HAP-1 (cell line): ENCODE measurements at regions not wholly inside any gene's neighbourhood (a gene's known extent, or its start where the extent isn't known, plus 50 kb on each side); places are given as distances from the start of the nearest gene placed in this dataset.
"Not testable (repeated sequence)": the region's sequence is repeated elsewhere in the genome, so short reads cannot be mapped to it uniquely, and the experiment has no call there.

Experiments used
- DNase-seq, 2 experiments: peaks; one replicate each; pipeline ENCODE4 v3.0.0-alpha.2; 2016 to 2020; ENCODE audit warnings: low spot score in 2 of 2
- H3K27me3 ChIP-seq: fragments of 250-450 bp; sonication (Bioruptor Pico); 2 replicates; pipeline ENCODE4 v1.5.1; 2020; ENCODE audit warnings: low read depth, mild to moderate bottlenecking, moderate library complexity
- H3K36me3 ChIP-seq: fragments of 250-450 bp; sonication (Bioruptor Pico); replicated peaks from 2 replicates; pipeline ENCODE4 v1.5.1; 2020; ENCODE audit warnings: mild to moderate bottlenecking
- H3K4me1 ChIP-seq: fragments of 250-450 bp; sonication (Bioruptor Pico); 2 replicates; pipeline ENCODE4 v1.5.1; 2020; ENCODE audit warnings: mild to moderate bottlenecking
- H3K4me3 ChIP-seq: fragments of 250-450 bp; sonication (Bioruptor Pico); 2 replicates; pipeline ENCODE4 v1.5.1; 2020; ENCODE audit warnings: mild to moderate bottlenecking, moderate library complexity
- H3K9me3 ChIP-seq: fragments of 250-450 bp; sonication (Bioruptor Pico); 2 replicates; pipeline ENCODE4 v1.5.1; 2020; ENCODE audit warnings: mild to moderate bottlenecking, moderate library complexity
- in situ Hi-C: fragments of 300-500 bp; cut with MboI; formaldehyde crosslinking; loops from 3 replicates; pipeline ENCODE4 v1.14.3; 2020; ENCODE audit warnings: low sequenced_read_pairs, inconsistent platforms, mixed read lengths

DNA sequence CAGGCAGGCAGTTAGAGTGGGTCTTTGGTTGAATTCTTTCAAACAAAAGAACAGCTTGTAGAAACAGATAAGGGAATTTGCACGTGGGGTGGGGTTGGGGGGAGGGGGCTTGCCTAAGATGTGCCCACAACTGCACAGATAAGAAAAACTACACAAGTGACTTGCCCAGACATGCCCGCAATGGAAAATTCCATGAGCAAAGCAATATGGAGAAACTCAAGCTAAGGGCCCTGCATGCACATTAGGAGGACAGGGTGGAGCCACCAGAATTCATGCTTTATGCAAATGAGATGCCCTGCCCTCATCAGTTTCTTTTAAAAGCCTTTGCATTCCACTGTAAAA is 755.6 kb upstream of the MIR17HG start:
- Histone ChIP-seq H3K4me3 (no peak overlapping the region), H3K36me3 (no peaks in the 10 kb centered on the region), H3K4me1 (no peaks in the 10 kb centered on the region), H3K27me3 (no peaks in the 10 kb centered on the region), H3K9me3 (no peaks in the 10 kb centered on the region)
- DNase-seq, result no peak
- in situ Hi-C loops, result no loop called here

DNA sequence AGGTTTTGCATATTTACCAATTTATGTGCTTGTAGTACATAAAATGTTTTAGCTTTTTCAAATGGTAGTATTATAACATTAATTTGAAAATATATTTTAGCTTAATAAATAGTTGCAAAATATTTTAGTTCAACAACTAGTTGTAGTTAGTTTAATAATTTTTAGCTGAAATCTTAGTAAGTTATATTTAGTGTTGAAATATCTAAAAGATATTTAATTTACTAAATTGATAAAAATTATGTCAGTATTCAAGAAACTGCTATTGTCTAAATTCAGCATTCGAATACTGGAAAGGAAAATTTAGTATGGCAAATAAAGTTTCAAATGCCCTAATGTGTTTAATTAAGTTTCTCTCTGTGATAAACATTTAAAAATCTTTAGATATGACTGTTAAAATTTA is 754.5 kb upstream of the MIR17HG start:
- DNase-seq, result no peak
- Histone ChIP-seq H3K36me3 (no peaks in the 10 kb centered on the region), H3K9me3 (no peaks in the 10 kb centered on the region), H3K4me1 (no peaks in the 10 kb centered on the region), H3K4me3 (no peak overlapping the region), H3K27me3 (no peaks in the 10 kb centered on the region)
- in situ Hi-C loops, result no loop called here

DNA sequence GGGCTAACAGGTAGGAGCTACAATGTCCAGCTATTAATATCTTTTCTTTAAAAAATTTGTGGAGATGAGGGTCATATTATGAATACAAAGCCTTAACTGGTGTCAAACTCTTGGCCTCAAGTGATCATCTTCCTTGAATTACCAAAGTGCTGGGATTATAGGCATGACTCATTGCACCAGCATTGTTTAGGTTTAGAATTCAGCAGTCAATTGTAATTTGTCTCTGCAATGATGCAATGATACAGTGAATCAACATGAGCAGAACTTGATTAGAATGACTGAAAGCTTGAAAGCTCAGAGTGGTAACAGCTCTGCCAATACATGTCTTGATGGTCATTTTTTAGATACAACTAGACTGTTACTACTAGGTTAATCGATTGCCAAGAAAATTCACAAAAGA is 752.8 kb upstream of the MIR17HG start:
- Histone ChIP-seq H3K9me3 (no peaks in the 10 kb centered on the region), H3K27me3 (no peaks in the 10 kb centered on the region), H3K4me3 (no peak overlapping the region), H3K36me3 (no peaks in the 10 kb centered on the region), H3K4me1 (no peaks in the 10 kb centered on the region)
- in situ Hi-C loops, result no loop called here
- no peak for DNase-seq

DNA sequence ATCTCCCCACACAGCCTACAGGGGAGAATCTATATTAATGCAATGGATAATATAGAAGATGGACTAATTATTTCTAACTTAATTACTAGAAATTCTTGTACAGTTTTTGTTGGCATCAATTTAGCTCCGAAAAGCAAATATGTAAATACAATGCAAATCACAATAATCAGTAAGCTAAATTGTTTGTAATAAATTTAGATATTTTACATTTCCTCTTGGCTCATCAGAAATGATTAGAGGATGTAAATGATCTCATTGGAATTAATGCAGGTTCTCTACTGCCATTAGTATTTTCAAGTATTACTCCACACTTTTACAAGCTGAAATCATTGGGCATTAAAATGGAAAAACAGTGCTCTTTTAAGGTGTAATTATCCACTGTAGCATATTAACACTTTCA is 741.8 kb upstream of the MIR17HG start:
- Histone ChIP-seq H3K4me1 (no peaks in the 10 kb centered on the region), H3K9me3 (no peaks in the 10 kb centered on the region), H3K27me3 (no peaks in the 10 kb centered on the region), H3K4me3 (no peak overlapping the region), H3K36me3 (no peaks in the 10 kb centered on the region)
- in situ Hi-C loops, result no loop called here
- no peak for DNase-seq

DNA sequence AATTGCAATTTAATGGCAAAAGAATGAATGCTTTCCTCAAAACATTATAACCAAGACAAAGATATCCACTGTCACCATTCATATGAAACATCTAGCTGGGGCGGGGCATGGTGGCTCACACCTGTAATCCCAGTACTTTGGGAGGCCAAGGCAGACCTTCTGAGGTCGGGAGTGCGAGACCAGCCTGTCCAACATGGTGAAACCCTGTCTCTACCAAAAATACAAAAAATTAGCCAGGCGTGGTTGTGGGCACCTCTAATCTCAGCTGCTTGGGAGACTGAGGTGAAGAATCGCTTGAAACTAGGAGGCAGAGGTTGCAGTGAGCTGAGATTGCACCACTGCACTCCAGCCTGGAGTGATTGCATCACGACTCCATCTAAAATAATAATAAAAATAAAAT is 740.6 kb upstream of the MIR17HG start:
- in situ Hi-C loops, DNase-seq, H3K4me3 ChIP-seq, H3K4me1 ChIP-seq, H3K36me3 ChIP-seq, H3K27me3 ChIP-seq, H3K9me3 ChIP-seq: not testable (repeated sequence)

DNA sequence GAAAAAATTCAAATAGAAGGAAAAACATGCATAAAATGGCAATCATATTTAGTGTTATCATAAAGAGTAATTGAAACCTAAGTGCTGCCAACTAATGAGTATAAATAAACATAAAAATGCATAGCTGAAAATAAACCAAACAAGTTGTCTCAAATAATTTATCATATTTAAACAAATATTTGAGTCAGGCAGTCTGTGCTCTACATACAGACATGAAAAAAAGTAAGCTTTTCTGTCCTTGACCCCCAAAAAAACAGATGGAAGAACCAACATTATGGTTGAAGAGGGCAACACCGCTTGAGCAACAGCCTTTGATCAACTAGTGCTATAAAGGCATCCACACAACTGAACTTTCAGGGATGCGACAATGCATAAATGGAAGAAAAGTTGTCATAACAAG is 735.1 kb upstream of the MIR17HG start:
- H3K27me3 ChIP-seq, result no peaks in the 10 kb centered on the region
- DNase-seq, result no peak
- no peaks in the 10 kb centered on the region for H3K36me3 ChIP-seq
- H3K4me3 ChIP-seq, result no peak overlapping the region
- H3K9me3 ChIP-seq, result no peaks in the 10 kb centered on the region
- no peaks in the 10 kb centered on the region for H3K4me1 ChIP-seq
- in situ Hi-C loops, result no loop called here

DNA sequence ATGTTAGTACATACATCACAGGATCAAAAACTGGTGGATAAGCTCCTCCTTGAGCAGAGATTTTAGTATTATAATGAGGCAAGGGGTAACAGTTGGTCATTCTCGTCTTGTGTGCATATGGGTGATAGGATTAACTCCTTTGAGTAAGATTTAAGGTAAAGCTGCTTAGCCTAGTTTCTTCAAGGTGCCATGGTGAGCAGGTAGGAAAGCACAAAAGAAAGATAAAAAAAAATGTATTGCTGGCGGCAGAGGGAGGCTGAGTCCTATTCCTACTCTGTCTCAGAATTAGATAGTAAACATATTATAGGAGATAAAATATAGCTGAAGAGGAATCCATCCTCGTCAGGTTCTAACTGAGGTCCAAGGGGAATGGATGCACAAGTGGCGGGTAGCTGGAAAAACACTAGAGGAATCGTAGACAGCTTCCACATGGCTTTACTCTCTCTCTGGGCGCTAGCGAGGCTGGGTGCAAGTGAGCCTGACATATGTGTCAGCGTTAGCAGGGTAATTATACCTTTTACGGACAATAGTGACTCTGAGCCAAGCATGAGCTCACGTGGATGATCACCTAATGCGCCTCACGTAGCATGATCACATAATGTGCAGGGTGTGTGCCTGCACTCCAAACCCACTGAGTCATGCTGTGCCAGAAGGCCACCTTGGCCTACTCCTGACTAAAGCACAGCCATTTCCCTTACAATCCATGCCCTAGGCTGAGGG is 734.3 kb upstream of the MIR17HG start:
- no peaks in the 10 kb centered on the region for H3K36me3 ChIP-seq
- H3K4me3 ChIP-seq, result no peak overlapping the region
- H3K4me1 ChIP-seq, result no peaks in the 10 kb centered on the region
- H3K27me3 ChIP-seq, result no peaks in the 10 kb centered on the region
- H3K9me3 ChIP-seq, result no peaks in the 10 kb centered on the region
- in situ Hi-C loops, result no loop called here
- DNase-seq, result no peak

DNA sequence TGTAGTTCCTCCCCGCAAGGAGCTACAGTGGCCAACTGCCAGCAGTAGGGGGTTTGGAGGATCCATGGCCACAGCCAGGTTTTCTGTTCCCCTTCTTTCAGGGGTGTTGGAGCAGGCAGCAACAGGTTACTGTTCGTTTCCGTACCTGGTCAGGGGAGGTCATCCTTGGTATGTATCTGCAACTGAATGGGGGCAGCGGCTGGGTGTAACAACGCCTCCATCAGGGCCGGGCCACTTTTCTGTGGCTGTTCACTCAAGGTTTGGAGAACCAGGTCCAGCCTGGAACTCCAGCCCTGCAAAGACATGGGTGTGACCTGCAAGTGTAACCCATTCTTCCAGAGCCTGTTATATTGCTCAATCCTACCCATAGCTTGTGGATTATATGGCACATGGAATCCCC is 732.3 kb upstream of the MIR17HG start:
- in situ Hi-C loops, result no loop called here
- no peak overlapping the region for H3K4me3 ChIP-seq
- H3K36me3 ChIP-seq, result no peaks in the 10 kb centered on the region
- no peak for DNase-seq
- no peaks in the 10 kb centered on the region for H3K4me1 ChIP-seq
- no peaks in the 10 kb centered on the region for H3K27me3 ChIP-seq
- no peaks in the 10 kb centered on the region for H3K9me3 ChIP-seq

DNA sequence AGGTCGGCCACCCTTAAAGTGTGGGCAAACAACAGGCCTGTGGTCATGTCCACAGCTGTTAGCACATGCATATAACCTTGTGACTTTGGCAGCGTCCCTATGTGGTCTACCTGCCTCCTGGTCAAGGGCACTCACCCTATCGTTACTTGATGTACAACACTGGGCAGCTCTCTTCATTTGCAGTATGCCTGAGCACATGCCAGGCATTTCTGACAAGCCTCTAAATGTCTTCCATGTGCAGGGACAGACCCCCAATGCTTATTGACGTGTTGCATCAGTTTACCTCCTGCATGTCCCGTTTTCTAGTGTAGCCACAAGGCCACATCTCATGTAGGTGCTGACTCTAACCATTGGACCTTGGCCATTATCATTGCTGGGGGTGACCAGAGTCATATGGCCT is 731.7 kb upstream of the MIR17HG start:
- H3K36me3 ChIP-seq, result no peaks in the 10 kb centered on the region
- in situ Hi-C loops, result no loop called here
- H3K4me3 ChIP-seq, result no peak overlapping the region
- H3K4me1 ChIP-seq, result no peaks in the 10 kb centered on the region
- H3K9me3 ChIP-seq, result no peaks in the 10 kb centered on the region
- no peak for DNase-seq
- H3K27me3 ChIP-seq, result no peaks in the 10 kb centered on the region

DNA sequence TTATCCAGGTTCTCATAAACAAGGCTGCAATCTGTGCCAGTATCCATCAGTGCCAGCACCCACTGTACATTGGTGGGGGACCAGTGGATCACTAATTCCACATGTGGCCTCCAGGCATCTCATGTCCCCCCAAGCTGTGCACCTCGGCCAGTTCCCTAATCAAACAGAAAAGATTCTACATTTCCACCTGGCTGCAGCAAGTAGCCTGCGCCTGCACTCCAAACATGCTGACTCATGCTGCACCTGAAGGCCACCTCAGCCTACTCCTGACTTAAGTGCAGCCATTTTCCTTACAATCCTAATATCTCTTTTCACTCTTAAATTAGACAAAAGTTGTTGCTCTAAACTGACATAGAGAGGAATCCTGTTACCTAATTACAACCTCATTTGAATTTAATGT is 729.4 kb upstream of the MIR17HG start:
- Histone ChIP-seq H3K36me3 (no peaks in the 10 kb centered on the region), H3K27me3 (no peaks in the 10 kb centered on the region), H3K4me3 (no peak overlapping the region), H3K4me1 (no peaks in the 10 kb centered on the region), H3K9me3 (no peaks in the 10 kb centered on the region)
- in situ Hi-C loops, result no loop called here
- no peak for DNase-seq

DNA sequence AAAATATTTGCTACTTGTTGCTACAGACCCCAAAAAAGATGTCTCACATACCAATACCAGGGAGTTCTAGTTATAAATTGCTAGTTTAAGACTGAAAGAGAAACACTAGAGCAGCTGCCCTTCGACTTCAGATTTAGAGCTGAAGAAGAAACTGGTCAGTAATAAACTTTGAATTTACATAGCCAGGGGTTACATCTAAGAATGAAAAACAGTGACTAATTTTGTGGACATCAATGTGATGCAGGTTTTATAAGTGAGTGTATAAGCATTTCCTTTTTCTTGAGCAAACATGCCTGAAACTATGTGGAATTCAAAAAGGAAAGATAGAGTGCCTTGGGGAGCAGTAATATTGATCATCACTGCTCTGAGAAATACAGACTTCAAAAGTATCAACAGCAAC is 724.9 kb upstream of the MIR17HG start:
- no peak for DNase-seq
- Histone ChIP-seq H3K4me3 (no peak overlapping the region), H3K9me3 (no peaks in the 10 kb centered on the region), H3K4me1 (no peaks in the 10 kb centered on the region), H3K27me3 (no peaks in the 10 kb centered on the region), H3K36me3 (no peaks in the 10 kb centered on the region)
- in situ Hi-C loops, result no loop called here

DNA sequence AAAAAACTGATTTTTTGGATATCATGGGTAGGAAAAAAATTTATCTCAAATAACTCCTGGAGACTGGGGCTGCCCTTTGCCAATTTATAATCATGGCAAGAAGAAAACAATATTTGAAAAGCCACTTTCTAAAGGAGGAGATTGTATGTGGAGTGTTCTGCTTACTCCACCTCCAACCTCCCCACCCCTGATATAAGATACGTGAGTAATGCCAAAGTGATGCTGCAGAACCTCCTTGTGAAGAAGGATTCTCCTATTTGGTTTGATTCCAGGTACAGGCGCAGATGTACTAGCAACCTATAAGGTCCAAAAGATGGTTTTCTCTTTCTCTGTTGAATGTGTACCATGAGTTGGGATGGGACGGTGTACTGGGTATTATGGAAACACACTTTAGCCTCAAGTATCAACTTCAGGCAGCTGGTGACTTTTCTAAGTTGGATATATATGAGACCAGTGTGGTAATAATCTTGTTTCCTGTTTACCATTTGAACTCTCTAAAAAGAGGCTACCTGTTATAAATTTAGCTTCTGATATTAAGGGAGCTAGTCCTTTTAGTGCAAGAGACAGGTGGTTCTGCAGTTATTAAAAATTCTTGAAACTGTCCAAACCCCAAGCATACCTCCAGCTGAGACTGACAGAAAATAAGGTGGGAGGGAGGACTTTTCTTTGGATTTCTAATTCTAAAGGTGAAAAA is 724.0 kb upstream of the MIR17HG start:
- Histone ChIP-seq H3K9me3 (no peaks in the 10 kb centered on the region), H3K4me3 (no peak overlapping the region), H3K4me1 (no peaks in the 10 kb centered on the region), H3K36me3 (no peaks in the 10 kb centered on the region), H3K27me3 (no peaks in the 10 kb centered on the region)
- in situ Hi-C loops, result no loop called here
- DNase-seq, result no peak

DNA sequence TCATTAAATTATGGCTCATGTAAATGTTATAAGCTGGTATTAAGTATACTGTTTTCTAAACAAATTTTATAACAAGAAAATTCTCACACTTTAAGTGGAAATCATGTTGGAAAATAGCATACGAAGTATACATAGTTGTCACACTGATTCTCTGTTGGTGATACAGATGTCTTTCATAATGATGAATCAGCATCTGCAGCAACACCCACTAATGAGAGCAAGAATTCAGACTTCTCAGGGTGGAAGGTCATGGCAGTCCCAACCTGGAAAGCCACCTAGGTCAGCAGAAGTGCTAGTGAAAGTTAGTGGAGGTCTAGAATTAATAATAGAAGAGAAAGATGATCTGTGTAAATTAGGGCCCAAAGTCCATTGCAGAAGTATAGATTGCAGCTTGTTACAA is 719.7 kb upstream of the MIR17HG start:
- Histone ChIP-seq H3K36me3 (no peaks in the 10 kb centered on the region), H3K9me3 (no peaks in the 10 kb centered on the region), H3K27me3 (no peaks in the 10 kb centered on the region), H3K4me1 (no peaks in the 10 kb centered on the region), H3K4me3 (no peak overlapping the region)
- DNase-seq, result no peak
- in situ Hi-C loops, result no loop called here

DNA sequence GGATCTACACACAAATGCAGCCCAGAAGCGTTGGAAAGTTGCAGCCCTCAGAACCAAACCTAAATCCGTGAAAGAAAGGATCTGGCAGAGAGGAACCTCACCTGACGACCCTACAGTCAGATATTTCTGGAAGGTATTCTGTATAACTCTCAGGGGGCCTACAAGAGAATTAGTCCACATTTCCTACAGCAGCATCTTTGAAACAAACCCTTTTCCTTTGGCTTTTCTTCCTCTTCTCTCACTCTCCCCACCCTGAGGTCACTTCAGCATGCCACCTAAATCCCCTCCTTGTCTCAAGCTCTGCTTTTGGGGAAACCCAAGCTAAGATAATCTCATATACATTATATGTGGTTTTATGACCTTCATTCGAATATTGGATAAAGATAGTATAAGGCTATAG is 719.0 kb upstream of the MIR17HG start:
- Histone ChIP-seq H3K4me3 (no peak overlapping the region), H3K9me3 (no peaks in the 10 kb centered on the region), H3K36me3 (no peaks in the 10 kb centered on the region), H3K4me1 (no peaks in the 10 kb centered on the region), H3K27me3 (no peaks in the 10 kb centered on the region)
- DNase-seq, result no peak
- in situ Hi-C loops, result no loop called here

DNA sequence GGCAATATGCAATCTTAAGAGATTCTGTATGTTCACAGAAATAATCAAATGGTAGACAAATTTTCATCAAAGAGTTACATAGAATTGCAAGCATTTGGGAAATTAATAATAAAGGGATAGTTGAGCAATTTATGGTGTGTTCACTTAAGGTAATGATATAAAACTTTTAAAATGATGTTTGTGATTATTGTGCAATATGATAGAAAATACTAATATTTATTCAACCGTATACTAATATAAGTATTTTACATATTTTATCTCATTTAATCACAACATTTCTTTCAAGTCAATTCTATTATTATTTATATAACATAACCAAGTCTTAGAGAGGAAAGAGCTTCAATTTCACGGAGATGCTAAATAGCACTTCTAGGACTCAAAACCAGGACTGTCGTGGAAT is 716.8 kb upstream of the MIR17HG start:
- in situ Hi-C loops, result no loop called here
- no peaks in the 10 kb centered on the region for H3K27me3 ChIP-seq
- no peak for DNase-seq
- no peaks in the 10 kb centered on the region for H3K36me3 ChIP-seq
- no peaks in the 10 kb centered on the region for H3K9me3 ChIP-seq
- H3K4me3 ChIP-seq, result no peak overlapping the region
- no peaks in the 10 kb centered on the region for H3K4me1 ChIP-seq
